K562 (cell line): ENCODE measurements at regions not wholly inside any gene's neighbourhood (a gene's known extent, or its start where the extent isn't known, plus 50 kb on each side); places are given as distances from the start of the nearest gene placed in this dataset.

Experiments
- ATAC-seq: fragments of 200-7000 bp; cut with Tn5 transposase; 3 replicates; pipeline ENCODE4 v1.9.1; 2020; ENCODE audit warnings: moderate library complexity
- BruUV-seq: library from RNA; stranded (reverse); fragments of 400-500 nt; replicated peaks from 2 replicates; lab custom pipeline; 2021; lab: Mats Ljungman, UMichigan
- CTCF ChIA-PET: fragments of 300-600 bp; formaldehyde crosslinking; extraction: SDS; loops from one replicate; lab custom pipeline; 2021; ENCODE audit warnings: low intra/inter-chr PET ratio; lab: Yijun Ruan, JAX
- POLR2A ChIA-PET: fragments of 300-600, 350-650 bp; sonication (Branson Sonifier 250); formaldehyde crosslinking; extraction: SDS; loops from one replicate; lab custom pipeline; 2021; ENCODE audit warnings: antibody characterized with exemption, inconsistent platforms; lab: Yijun Ruan, JAX
- DNase-seq, 4 experiments: peaks; one replicate each; pipeline versions ENCODE4 v3.0.0 to v3.0.0-alpha.2; 2011 to 2018; ENCODE audit warnings: low spot score in 3 of 4, mixed read lengths in 3 of 4; ENCODE audit errors: extremely low read depth in 1 of 4
- FAIRE-seq: peaks from 2 replicates; lab custom pipeline; 2011; peaks lifted over from hg19 to GRCh38; lab: Jason Lieb, UNC
- H2AFZ ChIP-seq: 2 replicates; pipeline ENCODE4 v1.6.0; 2011; ENCODE audit warnings: low read depth, low read length, control low read depth, inconsistent platforms
- H3K27ac ChIP-seq: fragments of 200-600 bp; 3 replicates; pipeline ENCODE4 v1.8.0; 2011; ENCODE audit warnings: low read depth, mild to moderate bottlenecking, control low read depth, inconsistent platforms, low read length, moderate library complexity, mixed read lengths; ENCODE audit errors: extremely low read depth
- H3K27me3 ChIP-seq, 2 experiments: fragments of 300-600 bp in 1 of 2; 2 replicates in 1 of 2; 3 replicates in 1 of 2; pipeline versions ENCODE4 v1.6.0 to v1.8.0; 2011; ENCODE audit warnings: inconsistent platforms in 2 of 2, low read length in 2 of 2, mild to moderate bottlenecking in 1 of 2, mixed read lengths in 1 of 2, moderate library complexity in 1 of 2; ENCODE audit not compliant: control insufficient read depth in 2 of 2, insufficient read depth in 2 of 2
- H3K36me3 ChIP-seq: fragments of 300-600 bp; 3 replicates; pipeline ENCODE4 v1.8.0; 2011; ENCODE audit warnings: mild to moderate bottlenecking, low read length, inconsistent platforms; ENCODE audit not compliant: control insufficient read depth, insufficient read depth
- H3K4me1 ChIP-seq, 2 experiments: fragments of 200-600 bp in 1 of 2; replicated peaks in 1 of 2; 2 replicates in 1 of 2; 3 replicates in 1 of 2; pipeline versions ENCODE4 v1.5.1 to v1.8.0; 2011; ENCODE audit warnings: inconsistent platforms in 2 of 2, low read length in 2 of 2, mild to moderate bottlenecking in 1 of 2, mixed read lengths in 1 of 2, moderate library complexity in 1 of 2; ENCODE audit not compliant: control insufficient read depth in 2 of 2, insufficient read depth in 2 of 2
- H3K4me2 ChIP-seq: 2 replicates; pipeline ENCODE4 v1.6.1; 2011; ENCODE audit warnings: low read length, control low read depth, inconsistent platforms, mixed read lengths; ENCODE audit not compliant: insufficient read depth
- H3K4me3 ChIP-seq: fragments of 200-600 bp; sonication (generic), shearing (Covaris generic); 2 replicates; pipeline ENCODE4 v1.5.1; 2016; ENCODE audit warnings: control low read depth, inconsistent platforms
- H3K79me2 ChIP-seq: fragments of 200-600 bp; 3 replicates; pipeline ENCODE4 v1.8.0; 2011; ENCODE audit warnings: low read length, inconsistent platforms; ENCODE audit not compliant: control insufficient read depth, insufficient read depth
- H3K9ac ChIP-seq, 2 experiments: 2 replicates each; pipeline versions ENCODE4 v1.6.0 to v1.6.1; 2011; ENCODE audit warnings: low read depth in 2 of 2, low read length in 2 of 2, control low read depth in 1 of 2, inconsistent platforms in 1 of 2, mild to moderate bottlenecking in 1 of 2, mixed read lengths in 1 of 2; ENCODE audit not compliant: insufficient read depth in 1 of 2
- H3K9me1 ChIP-seq: one replicate; pipeline ENCODE4 v1.6.0; 2011; ENCODE audit warnings: inconsistent platforms, mild to moderate bottlenecking, low read length, moderate library complexity; ENCODE audit not compliant: control insufficient read depth, insufficient read depth
- H3K9me3 ChIP-seq: replicated peaks from 2 replicates; pipeline ENCODE4 v1.5.1; 2011; ENCODE audit warnings: low read depth, low read length, inconsistent platforms; ENCODE audit not compliant: control insufficient read depth, insufficient read depth
- H4K20me1 ChIP-seq: replicated peaks from 2 replicates; pipeline ENCODE4 v1.6.1; 2011; ENCODE audit warnings: low read length, inconsistent platforms, mixed read lengths; ENCODE audit not compliant: control insufficient read depth, insufficient read depth
- CHCHD3 ChIP-seq: fragments of 250-450 bp; sonication (Bioruptor Pico); IDR thresholded peaks from 2 replicates; pipeline ENCODE4 v2.1.2; 2022; ENCODE audit warnings: mild to moderate bottlenecking
- E2F3 ChIP-seq: fragments of 250-450 bp; sonication (Bioruptor Pico); IDR thresholded peaks from 2 replicates; pipeline ENCODE4 v1.4.0; 2020; ENCODE audit warnings: mild to moderate bottlenecking
- NFYB ChIP-seq: IDR thresholded peaks from 2 replicates; pipeline ENCODE4 v1.6.1; 2011; ENCODE audit warnings: mild to moderate bottlenecking, moderate library complexity; ENCODE audit not compliant: insufficient read length; ENCODE audit errors: extremely low read depth
- NONO ChIP-seq, 2 experiments: fragments of 200-400 bp in 1 of 2; fragments of 450-650 bp in 1 of 2; formaldehyde crosslinking in 1 of 2; IDR thresholded peaks; 2 replicates each; pipeline ENCODE4 v1.6.1; 2017; ENCODE audit warnings: low read depth in 2 of 2, mild to moderate bottlenecking in 2 of 2, moderate library complexity in 2 of 2, low read length in 1 of 2
- RFX1 ChIP-seq: fragments of 450-650 bp; IDR thresholded peaks from 2 replicates; pipeline ENCODE4 v1.6.1; 2016; ENCODE audit warnings: mild to moderate bottlenecking, moderate library complexity
- ZNF431 ChIP-seq: sonication (generic); formaldehyde crosslinking; IDR thresholded peaks from 2 replicates; pipeline ENCODE4 v1.8.0; 2022; ENCODE audit warnings: mild to moderate bottlenecking, missing genetic modification reagents
- in situ Hi-C: fragments of 300-500 bp; cut with MboI; formaldehyde crosslinking; loops from 4 replicates; pipeline ENCODE4 v1.15.0; 2018; ENCODE audit warnings: inconsistent platforms, mixed read lengths
- intact Hi-C: fragments of 100-400 bp; cut with micrococcal nuclease; formaldehyde crosslinking; loops from 2 replicates; pipeline ENCODE4 v1.14.2; 2022
- TF ChIP-seq, protein P1 (sequence below): sonication (generic); IDR thresholded peaks from 2 replicates; pipeline ENCODE4 v1.6.1; 2016

- FAIRE-seq (no peak), DNase-seq (no peak), ATAC-seq (no peak)
- in situ Hi-C loops, result no loop called here
- Histone ChIP-seq H3K9ac (no peak overlapping the region), H3K27ac (no peak overlapping the region), H3K36me3 (no peaks in the 10 kb centered on the region), H3K9me3 (no peaks in the 10 kb centered on the region), H4K20me1 (no peaks in the 10 kb centered on the region), H3K4me1 (no peaks in the 10 kb centered on the region), H3K4me2 (no peak overlapping the region), H3K9me1 (no peaks in the 10 kb centered on the region), H2AFZ (no peak overlapping the region), H3K27me3 (no peaks in the 10 kb centered on the region), H3K4me3 (no peak overlapping the region), H3K79me2 (no peaks in the 10 kb centered on the region)
- ChIA-PET POLR2A (no interaction called here), CTCF (no interaction called here)
- no TSS peak for BruUV-seq
- intact Hi-C loops, result no loop called here
- TF ChIP-seq CHCHD3 (no peak), NFYB (no peak), E2F3 (CRISPR knock-in tag) (no peak), NONO (IDR thresholded peaks at IDR 0.05; ENCODE audit: low read depth in 2 of 2, low read length in 1 of 2) (no peak), RFX1 (no peak), ZNF431 (CRISPR knock-in tag) (no peak)
- TF ChIP-seq, protein P1, sequence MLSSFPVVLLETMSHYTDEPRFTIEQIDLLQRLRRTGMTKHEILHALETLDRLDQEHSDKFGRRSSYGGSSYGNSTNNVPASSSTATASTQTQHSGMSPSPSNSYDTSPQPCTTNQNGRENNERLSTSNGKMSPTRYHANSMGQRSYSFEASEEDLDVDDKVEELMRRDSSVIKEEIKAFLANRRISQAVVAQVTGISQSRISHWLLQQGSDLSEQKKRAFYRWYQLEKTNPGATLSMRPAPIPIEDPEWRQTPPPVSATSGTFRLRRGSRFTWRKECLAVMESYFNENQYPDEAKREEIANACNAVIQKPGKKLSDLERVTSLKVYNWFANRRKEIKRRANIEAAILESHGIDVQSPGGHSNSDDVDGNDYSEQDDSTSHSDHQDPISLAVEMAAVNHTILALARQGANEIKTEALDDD, result no peak
These were observed 590.9 kb downstream of the ARAP2 start for GRCh38 chr4:35653451-35653850.
